Endodermal cell (in vitro differentiated cells): ENCODE measurements at regions not wholly inside any gene's neighbourhood (a gene's known extent, or its start where the extent isn't known, plus 50 kb on each side); places are given as distances from the start of the nearest gene placed in this dataset.

Experiments used
- DNase-seq: peaks from one replicate; pipeline ENCODE4 v3.0.0-alpha.2; 2017
- H3K27ac ChIP-seq: 2 replicates; pipeline ENCODE4 v1.5.1; 2013; ENCODE audit warnings: mild to moderate bottlenecking, low read depth, low read length, moderate library complexity
- H3K27me3 ChIP-seq: 2 replicates; pipeline ENCODE4 v1.6.1; 2013; ENCODE audit warnings: mild to moderate bottlenecking, low read length, moderate library complexity; ENCODE audit not compliant: insufficient read depth, control insufficient read depth, poor library complexity, severe bottlenecking
- H3K36me3 ChIP-seq: 2 replicates; pipeline ENCODE4 v1.7.0; 2013; ENCODE audit warnings: mild to moderate bottlenecking, low read length, moderate library complexity; ENCODE audit not compliant: control insufficient read depth, insufficient read depth
- H3K4me1 ChIP-seq: one replicate; pipeline ENCODE4 v1.7.0; 2013; ENCODE audit warnings: low read length; ENCODE audit not compliant: control insufficient read depth, insufficient read depth
- H3K4me3 ChIP-seq: 2 replicates; pipeline ENCODE4 v1.5.1; 2013; ENCODE audit warnings: mild to moderate bottlenecking, low read length, moderate library complexity
- H3K9ac ChIP-seq: 2 replicates; pipeline ENCODE4 v1.6.1; 2013; ENCODE audit warnings: mild to moderate bottlenecking, low read length, moderate library complexity; ENCODE audit not compliant: poor library complexity, severe bottlenecking; ENCODE audit errors: extremely low read depth
- H3K9me3 ChIP-seq: 2 replicates; pipeline ENCODE4 v1.6.1; 2013; ENCODE audit warnings: mild to moderate bottlenecking, low read length, moderate library complexity; ENCODE audit not compliant: control insufficient read depth
- H3K27ac Mint-ChIP-seq: 2 replicates; pipeline ENCODE4 v1.8.0; 2020; ENCODE audit warnings: mixed read lengths
- H3K27me3 Mint-ChIP-seq: 2 replicates; pipeline ENCODE4 v1.8.0; 2021; ENCODE audit warnings: mild to moderate bottlenecking, mixed read lengths; ENCODE audit not compliant: insufficient read depth
- H3K36me3 Mint-ChIP-seq: 2 replicates; pipeline ENCODE4 v1.8.0; 2020; ENCODE audit warnings: low read depth, mixed read lengths
- H3K4me1 Mint-ChIP-seq: 2 replicates; pipeline ENCODE4 v1.8.0; 2020; ENCODE audit warnings: mixed read lengths
- H3K4me3 Mint-ChIP-seq: 2 replicates; pipeline ENCODE4 v1.8.0; 2020; ENCODE audit warnings: mild to moderate bottlenecking, moderate library complexity, mixed read lengths
- H3K9me3 Mint-ChIP-seq: 2 replicates; pipeline ENCODE4 v1.8.0; 2020; ENCODE audit warnings: mild to moderate bottlenecking, mixed read lengths
- CTCF ChIP-seq: fragments of 200-600 bp; sonication (generic); conservative IDR thresholded peaks from 2 replicates; pipeline ENCODE4 v1.5.0; 2021; ENCODE audit warnings: antibody characterized with exemption, mild to moderate bottlenecking
- WGBS, 2 experiments: methylation state at CpG; one replicate each; pipeline versions ENCODE4 v1.1.5 to v1.1.7; 2013; ENCODE audit warnings: missing lambda C conversion rate in 2 of 2, mixed read lengths in 1 of 2; ENCODE audit not compliant: insufficient coverage in 1 of 2, insufficient read length in 1 of 2; 5-methylcytosine and 5-hydroxymethylcytosine counted together

- no peaks in the 10 kb centered on the region for H3K36me3 ChIP-seq
- no peaks in the 10 kb centered on the region for H3K4me1 ChIP-seq
- H3K27me3 ChIP-seq: no peaks in the 10 kb centered on the region
- TF ChIP-seq CTCF: no peak
- Mint-ChIP-seq H3K4me3 (no peak overlapping the region), H3K36me3 (no peaks in the 10 kb centered on the region), H3K27ac (no peak overlapping the region), H3K4me1 (peaks cover 16% of the 10 kb centered on the region), H3K9me3 (no peaks in the 10 kb centered on the region), H3K27me3 (no peaks in the 10 kb centered on the region)
- WGBS, 2 experiments: 93 to 100% methylated on average over 1 to 5 of the region's 5 CpGs
- no peak overlapping the region for H3K4me3 ChIP-seq
- H3K9me3 ChIP-seq: no peaks in the 10 kb centered on the region
- no peak overlapping the region for H3K9ac ChIP-seq
- no peak overlapping the region for H3K27ac ChIP-seq
- no peak for DNase-seq
Measured at GRCh38 chr2:37527361-37527760, 144.1 kb downstream of the CDC42EP3 start.

- Histone ChIP-seq H3K9ac (no peak overlapping the region), H3K36me3 (no peaks in the 10 kb centered on the region), H3K9me3 (no peaks in the 10 kb centered on the region), H3K4me1 (no peaks in the 10 kb centered on the region), H3K27ac (no peak overlapping the region), H3K4me3 (no peak overlapping the region), H3K27me3 (no peaks in the 10 kb centered on the region)
- Mint-ChIP-seq H3K9me3 (no peaks in the 10 kb centered on the region), H3K36me3 (no peaks in the 10 kb centered on the region), H3K27ac (no peak overlapping the region), H3K27me3 (no peaks in the 10 kb centered on the region), H3K4me1 (peaks cover 11% of the 10 kb centered on the region), H3K4me3 (no peak overlapping the region)
- 95 to 100% methylated on average over 1 of the region's 1 CpG for WGBS, 2 experiments
- no peak for TF ChIP-seq CTCF
- DNase-seq: no peak
Measured at GRCh38 chr2:37529830-37530415, 141.5 kb downstream of the CDC42EP3 start.

GRCh38 chr2:37532503-37532902 is 138.9 kb downstream of the CDC42EP3 start:
- Histone ChIP-seq H3K9me3 (no peaks in the 10 kb centered on the region), H3K9ac (no peak overlapping the region), H3K4me3 (no peak overlapping the region), H3K27me3 (no peaks in the 10 kb centered on the region), H3K4me1 (no peaks in the 10 kb centered on the region), H3K36me3 (no peaks in the 10 kb centered on the region), H3K27ac (no peak overlapping the region)
- DNase-seq: no peak
- Mint-ChIP-seq H3K27me3 (no peaks in the 10 kb centered on the region), H3K27ac (no peak overlapping the region), H3K9me3 (no peaks in the 10 kb centered on the region), H3K4me3 (no peak overlapping the region), H3K36me3 (no peaks in the 10 kb centered on the region), H3K4me1 (peaks cover 17% of the 10 kb centered on the region)
- 98% methylated on average over 2 of the region's 2 CpGs; no CpG with 5 or more reads in 1 of the 2 experiments for WGBS, 2 experiments
- no peak for TF ChIP-seq CTCF
